Neutrophil (primary cell): ENCODE measurements at regions not wholly inside any gene's neighbourhood (a gene's known extent, or its start where the extent isn't known, plus 50 kb on each side); places are given as distances from the start of the nearest gene placed in this dataset.

ENCODE experiments used
- H3K27ac ChIP-seq: fragments of 200-600 bp; sonication (generic); 2 replicates; pipeline ENCODE4 v1.5.1; 2016; ENCODE audit warnings: mild to moderate bottlenecking, moderate library complexity
- H3K27me3 ChIP-seq: fragments of 200-600 bp; sonication (generic); 2 replicates; pipeline ENCODE4 v1.6.0; 2016; ENCODE audit warnings: mild to moderate bottlenecking
- H3K36me3 ChIP-seq: fragments of 200-600 bp; sonication (generic); 2 replicates; pipeline ENCODE4 v1.5.1; 2017
- H3K4me1 ChIP-seq, 2 experiments: fragments of 200-600 bp in 1 of 2; sonication (generic) in 1 of 2; 1 replicate in 1 of 2; 2 replicates in 1 of 2; pipeline versions ENCODE4 v1.5.1 to v1.6.1; 2013 to 2016; ENCODE audit warnings: low read depth in 1 of 2, low read length in 1 of 2, mild to moderate bottlenecking in 1 of 2, moderate library complexity in 1 of 2; ENCODE audit not compliant: control insufficient read depth in 1 of 2, insufficient read depth in 1 of 2
- H3K4me3 ChIP-seq, 2 experiments: fragments of 200-600 bp in 1 of 2; sonication (generic) in 1 of 2; 1 replicate in 1 of 2; 2 replicates in 1 of 2; pipeline ENCODE4 v1.5.1; 2013 to 2016; ENCODE audit warnings: low read depth in 1 of 2, low read length in 1 of 2, mild to moderate bottlenecking in 1 of 2, moderate library complexity in 1 of 2
- H3K9me3 ChIP-seq: fragments of 200-600 bp; sonication (generic); 2 replicates; pipeline ENCODE4 v1.5.1; 2016
- CTCF ChIP-seq: fragments of 200-600 bp; sonication (generic); IDR thresholded peaks from 2 replicates; pipeline ENCODE4 v1.5.1; 2016; ENCODE audit warnings: antibody characterized with exemption

GRCh38 chr1:84090447-84091245 lies 53.4 kb upstream of the PRKACB start:
- no peak overlapping the region for H3K27ac ChIP-seq

DNA sequence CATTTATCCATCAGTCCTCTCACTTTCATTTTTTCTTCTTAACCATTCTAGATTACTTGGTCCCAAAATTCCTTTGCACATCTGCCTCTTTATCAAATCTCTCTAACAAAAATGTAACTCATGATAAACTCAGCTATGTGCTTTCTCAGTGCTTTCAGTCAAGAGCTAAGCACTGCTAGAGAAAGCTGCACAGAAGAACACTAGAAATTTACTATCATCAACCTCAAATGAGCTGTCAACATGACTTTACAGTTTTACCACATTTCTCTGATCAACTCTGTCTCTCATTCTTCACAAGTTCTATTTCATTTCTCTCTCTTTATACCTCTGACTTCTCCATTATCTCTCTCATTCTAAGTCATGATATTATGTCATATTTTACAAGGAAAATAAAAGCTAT lies 54.2 kb upstream of the PRKACB start:
- H3K4me3 ChIP-seq: no peak overlapping the region

More at GRCh38 chr1:84090447-84091245, 53.4 kb upstream of the PRKACB start:
- no peak for TF ChIP-seq CTCF
- H3K4me3 ChIP-seq: no peak overlapping the region
- H3K27me3 ChIP-seq: no peaks in the 10 kb centered on the region
- no peaks in the 10 kb centered on the region for H3K9me3 ChIP-seq
- H3K36me3 ChIP-seq: no peaks in the 10 kb centered on the region
- no peaks in the 10 kb centered on the region for H3K4me1 ChIP-seq

GRCh38 chr1:84089465-84089864 lies 54.6 kb upstream of the PRKACB start:
- no peak for TF ChIP-seq CTCF
- no peaks in the 10 kb centered on the region for H3K4me1 ChIP-seq
- H3K4me3 ChIP-seq: no peak overlapping the region
- no peaks in the 10 kb centered on the region for H3K9me3 ChIP-seq
- H3K27me3 ChIP-seq: no peaks in the 10 kb centered on the region
- H3K36me3 ChIP-seq: no peaks in the 10 kb centered on the region
- no peak overlapping the region for H3K27ac ChIP-seq

More for the DNA sequence above, 54.2 kb upstream of the PRKACB start:
- Histone ChIP-seq H3K27ac (no peak overlapping the region), H3K36me3 (no peaks in the 10 kb centered on the region), H3K4me1 (no peaks in the 10 kb centered on the region), H3K27me3 (no peaks in the 10 kb centered on the region), H3K9me3 (no peaks in the 10 kb centered on the region)
- TF ChIP-seq CTCF: no peak

GRCh38 chr1:84086616-84087015 lies 57.5 kb upstream of the PRKACB start:
- TF ChIP-seq CTCF: no peak
- Histone ChIP-seq H3K27me3 (no peaks in the 10 kb centered on the region), H3K27ac (no peak overlapping the region), H3K4me1 (no peaks in the 10 kb centered on the region), H3K36me3 (no peaks in the 10 kb centered on the region), H3K4me3 (no peak overlapping the region), H3K9me3 (no peaks in the 10 kb centered on the region)

DNA sequence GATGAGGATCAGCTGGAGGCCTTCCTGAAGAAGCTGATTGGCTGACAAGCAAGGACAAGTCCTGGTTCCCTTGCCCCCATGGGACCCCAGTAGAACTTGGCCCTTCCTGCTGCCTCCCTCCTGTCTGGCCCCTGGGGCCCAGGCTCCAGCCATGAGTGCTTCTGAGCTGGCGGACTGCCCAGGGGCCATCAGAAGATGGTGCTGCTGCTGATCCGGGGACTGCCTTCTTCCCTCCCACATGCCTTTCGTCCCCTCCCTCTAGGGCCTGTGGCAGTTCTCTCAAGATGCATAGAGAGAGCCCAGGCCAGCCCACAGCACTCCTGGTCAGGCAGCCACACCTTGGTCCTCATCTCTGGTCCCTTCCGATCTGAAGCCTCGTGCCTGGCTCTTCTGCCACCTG lies 57.9 kb upstream of the PRKACB start:
- H3K9me3 ChIP-seq: no peaks in the 10 kb centered on the region
- no peaks in the 10 kb centered on the region for H3K4me1 ChIP-seq
- no peak for TF ChIP-seq CTCF
- peaks cover under 1% of the 10 kb centered on the region for H3K27me3 ChIP-seq
- H3K27ac ChIP-seq: no peak overlapping the region
- no peak overlapping the region for H3K4me3 ChIP-seq
- no peaks in the 10 kb centered on the region for H3K36me3 ChIP-seq
